EL (cell line): ENCODE measurements at regions not wholly inside any gene's neighbourhood (a gene's known extent, or its start where the extent isn't known, plus 50 kb on each side); places are given as distances from the start of the nearest gene placed in this dataset.

Source experiments
- DNase-seq: peaks from one replicate; pipeline ENCODE4 v3.0.0-alpha.2; 2016

GRCh38 chr14:39946807-39947206 is 514.6 kb upstream of the FBXO33 start:
- DNase-seq: no peak

- no peak for DNase-seq
Measured at GRCh38 chr14:39939023-39939422, 506.8 kb upstream of the FBXO33 start.

- DNase-seq: no peak
Measured at GRCh38 chr14:39912192-39913100, 480.2 kb upstream of the FBXO33 start.

- no peak for DNase-seq
Measured at GRCh38 chr14:39897657-39898056, 465.4 kb upstream of the FBXO33 start.

GRCh38 chr14:39890026-39890425 is 457.8 kb upstream of the FBXO33 start:
- DNase-seq: no peak

GRCh38 chr14:39884091-39884490 is 451.9 kb upstream of the FBXO33 start:
- DNase-seq: no peak

- DNase-seq: no peak
Measured at GRCh38 chr14:39880965-39881364, 448.7 kb upstream of the FBXO33 start.

- no peak for DNase-seq
Measured at GRCh38 chr14:39880106-39880695, 448.0 kb upstream of the FBXO33 start.

- no peak for DNase-seq
Measured at GRCh38 chr14:39877577-39878190, 445.5 kb upstream of the FBXO33 start.

GRCh38 chr14:39876916-39877315 is 444.7 kb upstream of the FBXO33 start:
- DNase-seq: no peak

- no peak for DNase-seq
Measured at GRCh38 chr14:39875028-39875427, 442.8 kb upstream of the FBXO33 start.

- no peak for DNase-seq
Measured at GRCh38 chr14:39873791-39874190, 441.6 kb upstream of the FBXO33 start.

- DNase-seq: no peak
Measured at GRCh38 chr14:39868949-39869348, 436.7 kb upstream of the FBXO33 start.

GRCh38 chr14:39868251-39868650 is 436.0 kb upstream of the FBXO33 start:
- no peak for DNase-seq

GRCh38 chr14:39863441-39863840 is 431.2 kb upstream of the FBXO33 start:
- DNase-seq: no peak

- no peak for DNase-seq
Measured at GRCh38 chr14:39861696-39862095, 429.5 kb upstream of the FBXO33 start.

GRCh38 chr14:39861229-39861600 is 429.0 kb upstream of the FBXO33 start:
- DNase-seq: no peak

GRCh38 chr14:39860596-39861228 is 428.5 kb upstream of the FBXO33 start:
- no peak for DNase-seq

- no peak for DNase-seq
Measured at GRCh38 chr14:39859314-39859713, 427.1 kb upstream of the FBXO33 start.

GRCh38 chr14:39857376-39858055 is 425.3 kb upstream of the FBXO33 start:
- DNase-seq: no peak

- DNase-seq: no peak
Measured at GRCh38 chr14:39853441-39853840, 421.2 kb upstream of the FBXO33 start.

GRCh38 chr14:39851202-39851601 is 419.0 kb upstream of the FBXO33 start:
- DNase-seq: no peak

GRCh38 chr14:39847852-39848251 is 415.6 kb upstream of the FBXO33 start:
- DNase-seq: no peak
